NCI-H2196 treated with DMSO at 0.1 percent for 48 hours (cell line): ENCODE measurements at regions not wholly inside any gene's neighbourhood (a gene's known extent, or its start where the extent isn't known, plus 50 kb on each side); places are given as distances from the start of the nearest gene placed in this dataset.

Source experiments
- DNase-seq: peaks from one replicate; lab custom pipeline; 2025; ENCODE audit not compliant: unreplicated experiment; lab: John Stamatoyannopoulos, UW

- peak; percentile 27 for DNase-seq
Measured at GRCh38 chr17:73722165-73722564, 77.9 kb upstream of the SDK2 start.

GRCh38 chr17:73723317-73723716 lies 79.1 kb upstream of the SDK2 start:
- no peak for DNase-seq

DNA sequence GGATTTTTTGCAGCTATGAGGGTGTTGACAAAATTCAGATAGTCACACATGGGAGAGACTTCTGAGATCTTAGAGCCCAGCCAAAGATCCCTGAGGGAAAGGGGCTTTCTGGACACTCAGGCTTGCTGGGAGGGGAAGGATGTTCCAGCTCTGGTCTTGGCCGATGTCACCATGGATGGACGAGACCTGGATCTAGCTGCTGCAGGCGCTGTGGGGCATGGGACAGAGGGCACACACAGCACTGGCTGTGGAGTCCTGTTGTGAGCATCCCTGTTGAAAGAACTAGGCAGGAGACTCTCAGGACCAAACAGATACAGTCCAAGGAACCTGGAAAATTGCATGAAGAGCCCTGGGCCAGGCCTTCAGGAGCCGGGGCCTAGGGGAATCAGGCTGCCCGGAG lies 80.1 kb upstream of the SDK2 start:
- DNase-seq, result no peak

GRCh38 chr17:73724990-73725389 lies 80.7 kb upstream of the SDK2 start:
- DNase-seq, result no peak

DNA sequence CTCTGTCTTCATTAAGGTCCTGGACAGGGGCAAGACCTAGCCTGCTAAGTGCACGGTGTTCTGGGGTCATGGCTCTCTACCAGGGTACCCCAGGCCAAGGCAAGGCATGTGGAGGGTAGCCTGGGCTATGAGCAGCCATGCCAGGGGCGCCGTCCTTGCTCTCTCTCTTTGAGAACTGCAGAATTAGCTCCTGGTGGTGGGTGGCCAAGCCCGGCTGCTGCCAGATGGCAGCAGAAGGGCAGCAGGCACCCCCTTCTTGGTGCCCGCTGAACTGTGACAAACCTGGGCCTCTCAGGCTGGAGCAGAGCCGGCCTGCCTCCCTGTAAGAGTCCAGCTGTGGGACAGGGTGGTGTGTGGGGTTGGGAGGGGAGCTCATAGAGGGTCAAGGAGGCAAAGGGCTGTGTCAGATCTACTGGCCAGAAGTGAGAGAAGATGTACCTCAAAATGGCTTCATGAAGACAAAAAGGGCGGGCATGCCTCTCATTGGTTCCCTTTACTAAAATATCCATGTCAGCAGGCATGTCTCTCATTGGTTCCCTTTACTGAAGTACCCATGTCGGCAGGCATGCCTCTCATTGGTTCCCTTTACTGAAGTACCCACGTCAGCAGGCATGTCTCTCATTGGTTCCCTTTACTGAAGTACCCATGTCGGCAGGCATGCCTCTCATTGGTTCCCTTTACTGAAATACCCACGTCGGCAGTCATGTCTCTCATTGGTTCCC lies 81.7 kb upstream of the SDK2 start:
- no peak for DNase-seq

DNA sequence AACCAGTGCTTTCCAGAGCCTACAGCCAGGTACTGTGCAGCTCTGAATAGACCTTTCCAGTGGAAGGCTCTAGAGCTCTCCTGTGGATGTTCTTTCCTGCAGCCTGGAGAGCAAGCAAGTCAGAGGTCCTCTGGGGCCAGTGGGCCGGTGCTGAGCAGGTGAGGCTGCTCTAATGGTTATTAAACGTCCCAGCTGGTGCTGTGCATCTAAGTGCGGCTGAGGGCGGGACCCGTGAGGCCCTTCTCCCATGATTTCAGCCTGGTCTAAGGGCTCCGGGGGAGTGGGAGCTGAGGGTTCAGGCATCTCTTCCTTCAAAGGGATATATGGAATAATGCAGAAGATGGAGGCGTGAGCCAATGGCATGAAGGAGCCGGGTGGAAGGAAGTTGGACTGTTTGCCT lies 83.7 kb upstream of the SDK2 start:
- no peak for DNase-seq

GRCh38 chr17:73729101-73729500 lies 84.9 kb upstream of the SDK2 start:
- no peak for DNase-seq

GRCh38 chr17:73731733-73732132 lies 87.5 kb upstream of the SDK2 start:
- DNase-seq, result no peak

DNA sequence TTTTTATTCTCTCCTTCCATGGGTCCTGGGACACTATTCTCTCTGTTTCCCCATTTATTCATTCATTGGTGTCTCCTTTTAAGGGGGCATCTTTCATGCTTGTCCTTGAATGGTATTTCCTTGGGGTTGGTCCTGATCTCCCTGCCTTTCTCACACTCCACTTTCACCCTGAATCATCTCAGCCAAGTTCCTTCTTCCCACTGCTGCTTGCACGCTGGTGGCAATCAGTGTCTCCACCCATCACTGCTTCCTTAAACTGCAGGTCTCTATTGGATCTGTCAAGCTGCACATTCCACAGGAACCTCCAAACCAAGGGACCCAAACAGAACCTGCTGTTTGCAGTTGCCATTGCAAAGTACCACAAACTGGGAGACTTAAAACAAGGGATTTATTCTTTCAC lies 89.3 kb upstream of the SDK2 start:
- no peak for DNase-seq

- no peak for DNase-seq
Measured at GRCh38 chr17:73735245-73735644, 91.0 kb upstream of the SDK2 start.

DNA sequence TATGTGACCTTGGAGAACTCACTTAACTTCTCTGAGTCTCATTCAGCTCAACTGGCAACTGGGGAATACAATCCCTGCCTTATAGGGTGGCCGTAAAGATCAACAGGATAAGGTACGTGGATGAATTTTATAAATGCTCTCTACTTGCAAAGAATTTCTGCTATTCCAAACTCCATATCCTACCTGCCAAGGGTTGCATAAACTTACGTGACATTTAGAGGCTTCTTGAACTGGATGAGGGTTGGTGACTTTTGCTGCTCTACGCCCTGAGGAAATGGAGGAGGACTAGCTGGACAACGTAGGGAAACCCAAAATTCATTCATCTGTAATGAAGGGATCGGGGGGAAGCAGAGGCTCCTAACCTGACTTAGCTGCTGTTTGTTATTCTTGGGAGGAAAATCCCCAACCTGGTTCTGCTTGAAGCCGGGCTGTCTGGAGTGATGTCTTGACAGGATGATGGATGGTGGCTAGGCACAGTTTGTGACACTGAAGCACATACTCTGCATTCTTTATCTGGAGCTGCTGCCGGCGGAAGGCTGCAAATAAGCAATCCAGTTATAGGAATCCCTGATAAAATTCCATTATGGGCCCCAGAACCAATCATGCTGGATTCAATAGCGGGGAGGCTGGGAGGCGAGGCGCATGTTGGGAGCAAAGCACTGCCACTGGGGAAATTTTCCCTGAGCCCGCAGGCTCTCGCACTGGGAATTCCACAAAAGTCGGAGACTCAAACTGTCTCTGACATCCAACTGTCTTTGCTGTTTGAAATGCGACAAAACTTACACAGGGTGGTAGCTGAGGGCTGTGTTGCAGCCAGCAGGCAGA lies 94.7 kb upstream of the SDK2 start:
- no peak for DNase-seq

- DNase-seq, result no peak
Measured at GRCh38 chr17:73740370-73740769, 96.1 kb upstream of the SDK2 start.

DNA sequence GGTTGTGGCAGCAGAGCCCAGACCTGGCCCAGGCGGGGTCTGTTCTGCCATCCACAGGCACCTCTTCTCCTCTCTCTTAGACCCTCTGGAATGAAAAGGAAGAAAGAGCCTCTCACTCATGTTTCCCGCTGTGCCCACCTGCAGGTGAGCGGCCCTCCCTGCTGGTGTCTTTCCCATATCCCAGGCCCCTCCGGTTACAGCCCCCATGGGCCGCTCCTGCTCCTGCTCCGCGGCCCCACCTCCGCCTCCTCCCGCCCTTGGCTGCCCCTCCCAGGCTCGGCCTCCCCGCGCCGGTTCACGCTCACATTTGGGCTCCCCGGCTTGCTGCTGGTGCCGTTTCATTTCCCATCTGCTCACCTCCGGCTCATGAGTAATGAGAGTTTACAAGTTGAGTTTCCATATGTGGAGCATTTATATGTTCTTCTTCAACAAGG lies 98.7 kb upstream of the SDK2 start:
- DNase-seq, result no peak

- no peak for DNase-seq
Measured at GRCh38 chr17:73743518-73744201, 99.4 kb upstream of the SDK2 start.

DNA sequence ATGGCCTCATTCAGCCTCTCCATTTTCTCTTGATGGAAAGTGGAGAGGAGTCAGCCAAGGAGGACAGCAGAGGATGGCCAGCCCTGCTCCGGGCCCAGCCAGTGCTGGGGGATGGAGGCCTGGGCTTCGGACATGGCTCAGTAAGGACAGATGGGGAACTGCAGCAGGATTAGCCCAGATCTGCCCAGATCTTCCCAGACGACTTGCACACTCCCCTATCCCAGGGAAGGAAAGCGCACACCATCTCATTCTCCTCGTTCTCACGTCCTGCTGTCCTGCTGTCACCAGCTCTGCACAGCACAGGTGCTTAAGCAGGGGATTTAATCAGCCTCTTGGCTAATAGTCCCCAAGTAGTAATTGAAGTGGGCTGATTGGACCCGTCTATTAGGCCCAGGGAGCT lies 100.2 kb upstream of the SDK2 start:
- no peak for DNase-seq

DNA sequence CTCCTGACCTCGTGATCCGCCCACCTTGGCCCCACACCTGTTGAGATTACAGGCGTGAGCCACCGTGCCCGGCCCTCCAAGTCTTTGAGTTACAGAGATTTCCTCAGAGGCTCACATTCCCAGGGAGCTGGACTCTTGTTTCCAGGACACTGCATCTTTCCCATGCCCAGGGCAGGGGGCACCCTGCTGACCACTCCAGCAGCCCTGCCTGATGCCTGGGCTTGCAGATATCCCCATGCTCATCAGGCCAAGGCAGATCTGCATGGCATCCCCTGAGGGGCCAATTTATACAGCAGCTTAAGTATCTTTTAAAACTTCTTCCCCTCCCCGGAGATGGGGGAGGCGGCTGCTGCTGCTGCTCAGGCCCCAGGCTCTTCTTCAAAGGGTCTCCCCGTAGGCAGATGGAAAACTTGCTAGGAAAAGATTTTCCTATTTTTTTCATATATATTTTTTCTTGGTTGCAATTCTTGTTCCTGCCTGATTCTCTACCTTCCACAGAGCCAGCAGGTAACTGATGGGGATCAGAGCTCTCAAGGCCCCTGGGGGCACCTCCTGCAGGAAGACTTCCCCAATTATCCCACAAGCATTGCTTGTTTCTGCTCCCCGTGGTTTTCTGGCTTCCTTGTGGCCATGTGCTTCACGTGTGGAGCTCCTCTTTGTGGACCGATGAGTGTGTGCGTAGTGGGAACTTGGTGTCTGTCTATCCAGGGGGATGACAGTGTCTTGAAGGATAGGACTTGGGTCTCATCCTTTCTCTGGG lies 102.2 kb upstream of the SDK2 start:
- no peak for DNase-seq

DNA sequence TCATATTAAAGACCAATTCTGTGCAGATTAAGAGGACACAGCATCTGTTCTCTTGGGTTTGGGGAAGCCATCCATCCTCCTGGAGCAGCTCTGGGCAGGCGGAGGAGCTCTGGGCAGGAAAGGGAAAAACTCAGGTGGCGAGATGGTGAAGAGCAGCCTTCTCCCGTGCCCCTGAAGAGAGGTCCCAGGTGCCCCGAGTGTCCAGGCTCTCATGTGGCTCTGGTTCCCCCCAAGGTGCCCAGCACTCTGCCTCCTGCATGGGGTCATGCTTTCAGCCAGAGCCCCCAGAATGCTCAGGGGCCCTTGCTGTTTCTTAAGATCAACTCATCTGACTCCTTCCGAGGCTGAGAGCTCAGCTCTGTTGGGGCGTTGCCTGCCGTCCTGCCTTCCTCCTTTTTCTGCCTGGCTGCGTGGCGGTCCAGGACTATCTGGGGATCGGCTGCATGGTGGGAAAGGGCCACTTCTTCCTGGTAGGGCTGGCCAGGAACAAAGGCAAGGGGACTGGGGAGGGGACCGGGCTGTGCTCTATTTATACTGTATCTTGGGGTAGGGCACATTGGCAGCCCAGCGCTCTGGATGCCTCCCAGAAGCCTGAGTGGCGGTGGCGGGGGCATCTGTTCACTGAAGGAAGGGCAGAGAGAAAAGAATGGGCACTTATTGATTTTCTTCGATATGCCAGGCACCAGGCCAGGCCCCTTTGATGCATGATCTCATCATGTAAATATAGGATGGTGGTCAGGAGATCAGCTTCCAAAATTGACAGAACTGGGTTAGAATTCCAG lies 103.2 kb upstream of the SDK2 start:
- peak; percentile 27 for DNase-seq

DNA sequence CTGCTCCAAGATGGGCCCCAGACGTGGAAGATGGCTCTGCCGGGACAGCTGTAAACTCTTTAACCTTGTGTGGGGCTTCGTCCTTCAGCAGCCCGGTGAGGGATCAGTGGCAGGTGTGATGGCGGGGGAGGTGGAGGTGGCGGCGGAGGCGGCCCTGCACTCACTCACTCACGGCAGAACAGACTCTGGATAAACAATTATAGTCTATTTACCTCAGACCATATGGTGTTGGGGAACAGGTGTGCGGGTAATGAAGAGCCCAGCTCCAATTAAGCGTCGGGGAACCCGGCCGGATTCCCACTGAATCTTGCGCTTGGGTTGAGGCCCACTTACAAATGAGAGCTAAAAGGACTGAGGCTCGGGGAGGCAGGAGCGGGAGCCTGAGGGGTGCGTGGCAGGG lies 104.3 kb upstream of the SDK2 start:
- DNase-seq, result peak; percentile 58

DNA sequence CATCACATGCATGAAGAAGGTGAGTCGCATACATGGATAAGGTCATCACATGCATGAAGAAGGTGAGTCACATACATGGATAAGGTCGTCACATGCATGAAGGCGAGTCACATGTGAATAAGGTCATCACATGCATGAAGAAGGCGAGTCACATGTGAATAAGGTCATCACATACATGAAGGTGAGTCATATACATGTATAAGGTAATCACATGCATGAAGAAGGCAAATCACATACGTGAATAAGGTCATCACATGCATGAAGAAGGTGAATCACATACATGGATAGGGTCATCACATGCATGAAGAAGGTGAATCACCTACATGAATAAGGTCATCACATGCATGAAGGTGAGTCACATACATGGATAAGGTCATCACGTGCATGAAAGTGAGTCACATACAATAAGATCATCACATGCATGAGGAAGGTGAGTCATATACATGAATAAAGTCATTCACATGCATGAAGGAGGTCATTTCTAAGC lies 105.1 kb upstream of the SDK2 start:
- no peak for DNase-seq

DNA sequence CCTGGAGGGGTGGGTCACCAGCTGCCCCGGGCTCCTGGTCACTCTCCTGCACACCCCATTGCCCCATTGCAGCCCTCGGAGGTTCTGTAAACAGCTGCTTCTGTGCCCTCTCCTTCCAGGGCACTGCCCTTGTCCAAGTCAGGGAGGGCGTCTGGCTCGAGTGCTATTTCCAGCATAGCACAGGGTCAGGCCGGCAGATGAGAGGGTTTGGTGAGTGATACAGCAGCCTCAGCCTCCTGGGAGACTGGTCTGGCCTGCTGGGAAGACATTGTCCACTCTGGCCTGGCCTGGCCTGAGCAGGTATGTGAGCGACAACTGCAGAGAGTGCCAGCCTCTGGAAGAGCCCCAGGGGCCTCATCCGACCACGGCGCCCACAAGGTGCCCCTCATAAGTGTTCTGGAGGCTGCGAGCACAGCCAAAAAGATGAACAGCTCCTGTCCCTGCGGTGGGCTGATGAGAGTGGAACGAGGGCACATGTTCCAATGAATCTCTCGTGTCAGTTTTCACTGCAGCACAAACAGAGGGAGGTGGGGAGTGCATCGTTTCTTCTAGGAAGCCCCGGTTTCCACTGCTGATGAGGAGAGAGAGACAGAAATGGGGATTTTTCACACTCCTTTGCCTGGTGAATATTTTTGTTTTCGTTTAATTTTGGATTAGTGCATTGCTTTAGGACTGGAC lies 105.8 kb upstream of the SDK2 start:
- DNase-seq, result no peak
